IPS-18c (cell line): ENCODE measurements at regions not wholly inside any gene's neighbourhood (a gene's known extent, or its start where the extent isn't known, plus 50 kb on each side); places are given as distances from the start of the nearest gene placed in this dataset.

Source experiments
- H3K4me3 ChIP-seq: 2 replicates; pipeline ENCODE4 v1.7.0; 2013; ENCODE audit warnings: low read depth, mild to moderate bottlenecking, low read length, moderate library complexity; ENCODE audit not compliant: insufficient read depth
- H3K9me3 ChIP-seq: one replicate; pipeline ENCODE4 v1.6.1; 2013; ENCODE audit warnings: mild to moderate bottlenecking, low read length, moderate library complexity; ENCODE audit not compliant: control insufficient read depth, insufficient read depth

GRCh38 chr7:131173145-131173890 lies 154.4 kb upstream of the MKLN1 start:
- H3K9me3 ChIP-seq = no peaks in the 10 kb centered on the region
- H3K4me3 ChIP-seq = no peak overlapping the region

- Histone ChIP-seq H3K9me3 (no peaks in the 10 kb centered on the region), H3K4me3 (no peak overlapping the region)
Measured at GRCh38 chr7:131174391-131174790, 153.3 kb upstream of the MKLN1 start.

GRCh38 chr7:131174855-131175254 lies 152.8 kb upstream of the MKLN1 start:
- no peak overlapping the region for H3K4me3 ChIP-seq
- H3K9me3 ChIP-seq = no peaks in the 10 kb centered on the region

- H3K4me3 ChIP-seq = no peak overlapping the region
Measured at GRCh38 chr7:131182446-131183058, 145.1 kb upstream of the MKLN1 start.

GRCh38 chr7:131183072-131183471 lies 144.6 kb upstream of the MKLN1 start:
- Histone ChIP-seq H3K4me3 (no peak overlapping the region), H3K9me3 (peaks cover 2% of the 10 kb centered on the region)

More at GRCh38 chr7:131182446-131183058, 145.1 kb upstream of the MKLN1 start:
- peaks cover 2% of the 10 kb centered on the region for H3K9me3 ChIP-seq

- no peak overlapping the region for H3K4me3 ChIP-seq
Measured at GRCh38 chr7:131183611-131184119, 144.0 kb upstream of the MKLN1 start.

GRCh38 chr7:131186816-131187215 lies 140.9 kb upstream of the MKLN1 start:
- no peak overlapping the region for H3K4me3 ChIP-seq
- H3K9me3 ChIP-seq = peaks cover 2% of the 10 kb centered on the region

More at GRCh38 chr7:131183611-131184119, 144.0 kb upstream of the MKLN1 start:
- peaks cover 2% of the 10 kb centered on the region for H3K9me3 ChIP-seq

- Histone ChIP-seq H3K9me3 (peaks cover 2% of the 10 kb centered on the region), H3K4me3 (no peak overlapping the region)
Measured at GRCh38 chr7:131188367-131189339, 139.0 kb upstream of the MKLN1 start.

GRCh38 chr7:131189488-131189887 lies 138.2 kb upstream of the MKLN1 start:
- H3K4me3 ChIP-seq = no peak overlapping the region
- peaks cover 2% of the 10 kb centered on the region for H3K9me3 ChIP-seq

GRCh38 chr7:131190146-131190545 lies 137.5 kb upstream of the MKLN1 start:
- H3K9me3 ChIP-seq = peaks cover 2% of the 10 kb centered on the region

GRCh38 chr7:131190581-131190980 lies 137.1 kb upstream of the MKLN1 start:
- Histone ChIP-seq H3K9me3 (peaks cover 2% of the 10 kb centered on the region), H3K4me3 (no peak overlapping the region)

More at GRCh38 chr7:131190146-131190545, 137.5 kb upstream of the MKLN1 start:
- H3K4me3 ChIP-seq = no peak overlapping the region

GRCh38 chr7:131194070-131194865 lies 133.4 kb upstream of the MKLN1 start:
- Histone ChIP-seq H3K4me3 (no peak overlapping the region), H3K9me3 (no peaks in the 10 kb centered on the region)

GRCh38 chr7:131196803-131197202 lies 130.9 kb upstream of the MKLN1 start:
- Histone ChIP-seq H3K4me3 (no peak overlapping the region), H3K9me3 (no peaks in the 10 kb centered on the region)

- no peak overlapping the region for H3K4me3 ChIP-seq
- no peaks in the 10 kb centered on the region for H3K9me3 ChIP-seq
Measured at GRCh38 chr7:131197920-131198615, 129.6 kb upstream of the MKLN1 start.

GRCh38 chr7:131202451-131202850 lies 125.2 kb upstream of the MKLN1 start:
- H3K9me3 ChIP-seq = no peaks in the 10 kb centered on the region
- H3K4me3 ChIP-seq = no peak overlapping the region

GRCh38 chr7:131203291-131203976 lies 124.2 kb upstream of the MKLN1 start:
- Histone ChIP-seq H3K9me3 (no peaks in the 10 kb centered on the region), H3K4me3 (no peak overlapping the region)
